GM18870 (cell line): ENCODE measurements at regions not wholly inside any gene's neighbourhood (a gene's known extent, or its start where the extent isn't known, plus 50 kb on each side); places are given as distances from the start of the nearest gene placed in this dataset.
"Not testable (repeated sequence)": the region's sequence is repeated elsewhere in the genome, so short reads cannot be mapped to it uniquely, and the experiment has no call there.

Experiments
- ATAC-seq: cut with Tn5 transposase; IDR thresholded peaks from one replicate; pipeline ENCODE4 v1.9.1; 2021; ENCODE audit warnings: moderate library complexity; ENCODE audit not compliant: unreplicated experiment

DNA sequence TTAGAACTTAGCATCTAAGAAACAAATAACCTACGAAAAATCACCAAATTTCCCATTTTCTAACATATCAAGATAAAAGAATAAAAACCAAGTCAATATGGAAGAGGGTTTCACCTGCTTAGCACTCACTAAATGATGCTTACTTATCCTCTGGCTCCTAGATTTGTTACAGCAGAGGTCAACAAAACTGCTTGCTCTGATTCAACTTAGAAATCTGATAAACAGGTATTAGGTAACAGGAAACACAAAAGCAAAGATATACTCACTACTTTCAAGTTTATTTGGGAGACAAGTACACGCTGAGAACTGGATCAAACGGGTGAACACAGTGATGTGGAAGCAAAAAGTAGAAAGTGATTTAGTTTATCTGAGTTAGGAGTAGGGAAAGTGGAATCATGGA lies 235.7 kb upstream of the TARS1 start:
- no peak for ATAC-seq

DNA sequence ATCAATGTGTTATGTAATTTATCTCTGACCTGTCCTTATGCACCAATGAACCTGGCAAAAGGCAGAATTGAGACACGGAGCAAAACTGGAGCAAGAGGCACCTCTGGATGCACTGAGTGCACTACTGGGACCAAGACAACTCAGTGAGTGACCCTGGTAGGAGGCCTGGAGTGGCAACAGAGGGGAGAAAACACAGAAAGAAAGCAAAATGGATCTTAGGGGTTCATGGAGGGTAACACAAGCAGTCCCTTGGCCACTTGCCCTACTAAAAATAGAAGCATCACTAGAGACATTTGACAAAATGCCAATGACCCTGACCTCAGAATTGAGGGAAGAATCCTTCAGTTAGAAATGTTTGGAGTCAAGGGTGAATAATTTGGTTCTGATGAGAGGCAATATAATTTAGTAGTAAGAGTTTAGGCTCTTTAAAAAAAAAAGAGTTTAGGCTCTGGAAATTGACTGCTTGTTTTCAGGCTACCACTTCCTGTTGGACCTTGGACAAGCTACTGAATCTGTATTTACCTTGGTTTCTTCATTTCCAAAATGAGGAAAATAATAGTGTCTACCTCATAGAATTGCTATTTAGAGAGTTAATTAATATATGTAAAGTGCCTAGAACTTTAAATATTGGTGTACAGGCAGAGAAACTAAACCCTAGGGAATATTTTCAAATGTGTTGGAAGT lies 234.9 kb upstream of the TARS1 start:
- ATAC-seq, result no peak

DNA sequence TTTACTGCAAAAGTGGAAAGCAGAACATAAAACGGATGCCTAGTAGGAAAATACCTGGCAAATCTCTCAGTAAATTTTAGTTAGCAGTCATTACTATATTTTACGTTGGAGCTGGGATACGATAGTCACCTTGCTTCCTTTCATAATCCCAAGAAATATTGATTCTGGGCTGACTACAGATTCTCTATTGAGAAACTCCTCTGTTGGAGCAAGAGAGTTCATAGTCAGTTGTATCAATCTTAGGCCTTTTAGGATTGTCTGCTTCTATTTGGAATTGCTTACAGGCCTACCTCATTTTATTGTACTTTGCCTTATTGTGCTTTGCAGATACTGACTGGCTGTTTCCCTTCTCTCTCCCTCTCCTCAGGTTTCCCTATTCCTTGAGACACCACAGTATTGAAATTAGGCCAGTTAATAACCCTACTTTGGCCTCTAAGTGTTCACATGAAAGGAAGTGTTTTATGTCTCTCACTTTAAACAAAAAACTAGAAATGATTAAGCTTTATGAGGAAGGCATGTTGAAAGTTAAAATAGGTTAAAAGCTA lies 233.7 kb upstream of the TARS1 start:
- no peak for ATAC-seq

DNA sequence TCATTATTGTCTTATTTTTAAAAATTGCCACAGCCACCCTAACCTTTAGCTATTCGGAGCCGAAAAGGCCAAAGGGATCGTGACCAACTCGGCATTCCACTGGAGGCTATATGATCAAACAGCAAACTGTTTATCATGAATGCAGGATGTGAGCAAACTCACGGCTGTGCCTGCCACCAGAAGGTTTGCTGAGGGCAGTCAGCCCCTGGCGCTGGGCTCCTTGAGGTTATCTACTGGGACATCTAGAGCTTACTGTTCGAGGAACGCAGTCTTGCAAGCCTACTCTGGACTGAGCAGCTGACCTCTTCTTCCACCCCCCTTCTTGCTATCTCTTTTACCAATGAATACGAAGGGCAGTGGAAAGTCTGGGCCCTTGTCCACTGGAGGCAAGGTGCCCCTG lies 231.5 kb upstream of the TARS1 start:
- no peak for ATAC-seq

DNA sequence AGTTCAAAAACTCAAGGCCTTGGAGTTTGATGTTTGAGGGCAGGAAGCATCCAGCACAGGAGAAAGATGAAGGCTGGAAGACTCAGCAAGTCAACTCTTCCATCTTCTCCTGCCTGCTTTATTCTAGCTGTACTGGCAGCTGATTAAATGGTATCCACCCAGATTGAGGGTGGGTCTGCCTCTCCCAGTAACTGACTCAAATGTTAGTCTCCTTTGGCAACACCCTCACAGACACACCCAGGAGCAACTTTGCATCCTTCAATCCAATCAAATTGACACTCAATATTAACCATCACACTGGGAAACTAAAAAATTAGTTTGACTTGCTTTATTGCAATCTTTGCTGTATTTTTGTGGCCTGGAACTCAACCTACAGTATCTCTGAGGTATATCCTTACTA lies 230.5 kb upstream of the TARS1 start:
- not testable (repeated sequence) for ATAC-seq

DNA sequence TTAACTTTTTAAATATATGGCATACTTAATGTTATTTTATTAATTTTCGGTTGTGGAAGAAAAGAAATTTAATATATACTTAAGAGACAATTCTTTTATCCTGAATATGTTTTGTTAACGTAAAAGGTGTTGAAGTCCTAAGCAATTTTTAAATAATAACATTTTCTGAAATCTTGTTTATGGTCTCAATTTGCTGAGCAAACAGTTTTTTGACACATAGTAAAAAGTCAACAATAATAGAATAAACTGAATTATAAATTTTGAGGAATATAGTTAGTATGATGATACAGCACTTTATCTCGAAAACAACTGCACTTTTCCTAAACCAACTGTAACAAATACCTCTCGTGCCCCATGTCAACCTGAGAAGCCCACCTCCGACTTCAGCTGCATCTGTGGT lies 229.8 kb upstream of the TARS1 start:
- ATAC-seq, result no peak

GRCh38 chr5:33212439-33212838 lies 228.3 kb upstream of the TARS1 start:
- ATAC-seq, result no peak

DNA sequence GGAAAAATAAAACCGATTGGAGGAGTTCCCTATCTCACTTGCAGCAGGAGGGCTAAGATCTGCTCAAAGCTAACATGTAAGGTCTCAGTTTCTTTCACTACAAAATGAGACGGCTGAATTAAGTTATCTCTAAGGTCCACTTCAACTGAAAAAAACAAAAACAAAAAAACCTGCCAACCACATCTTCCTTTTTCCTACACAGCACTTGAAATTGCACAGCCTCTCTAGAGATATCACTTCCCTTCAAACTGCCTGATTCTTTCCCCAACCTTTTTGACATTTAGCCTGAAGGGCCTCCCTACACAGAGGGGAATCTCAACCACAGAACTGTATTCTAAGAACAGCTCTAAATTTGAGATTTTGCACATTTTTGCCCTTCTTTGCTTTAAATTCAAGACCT lies 227.9 kb upstream of the TARS1 start:
- ATAC-seq, result no peak

- ATAC-seq, result no peak
These were observed 217.0 kb upstream of the TARS1 start for GRCh38 chr5:33223563-33224284.

DNA sequence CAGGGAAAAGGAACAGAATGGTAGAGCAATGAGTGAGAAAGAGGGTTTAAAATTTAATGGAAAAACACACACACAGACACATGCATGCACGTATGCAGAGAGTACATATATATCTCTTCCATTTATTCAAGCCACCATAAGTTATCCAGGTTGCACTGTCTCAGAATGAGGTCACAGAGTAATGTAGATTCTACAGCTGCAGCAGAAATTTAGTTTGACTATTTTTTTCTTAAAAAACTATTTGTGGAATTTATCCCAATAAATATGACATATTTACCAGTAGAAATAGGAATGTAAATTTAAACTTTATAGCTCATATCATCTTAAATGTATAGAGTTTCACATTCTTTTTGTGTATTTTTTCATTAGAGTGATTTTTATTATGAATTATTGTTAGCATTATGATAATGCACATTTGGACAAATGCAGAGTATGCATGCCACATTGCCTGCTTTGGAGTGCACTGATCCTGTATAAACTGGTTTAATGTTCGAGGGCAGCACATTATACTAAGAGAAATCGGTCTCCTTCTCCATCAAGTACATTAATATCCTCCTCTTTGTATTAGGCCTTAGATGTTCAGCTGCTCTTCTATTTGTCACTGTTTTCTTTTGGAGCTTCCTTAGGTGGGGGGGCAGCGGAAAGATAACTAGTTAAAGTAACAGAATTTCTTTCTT lies 216.3 kb upstream of the TARS1 start:
- ATAC-seq, result no peak

DNA sequence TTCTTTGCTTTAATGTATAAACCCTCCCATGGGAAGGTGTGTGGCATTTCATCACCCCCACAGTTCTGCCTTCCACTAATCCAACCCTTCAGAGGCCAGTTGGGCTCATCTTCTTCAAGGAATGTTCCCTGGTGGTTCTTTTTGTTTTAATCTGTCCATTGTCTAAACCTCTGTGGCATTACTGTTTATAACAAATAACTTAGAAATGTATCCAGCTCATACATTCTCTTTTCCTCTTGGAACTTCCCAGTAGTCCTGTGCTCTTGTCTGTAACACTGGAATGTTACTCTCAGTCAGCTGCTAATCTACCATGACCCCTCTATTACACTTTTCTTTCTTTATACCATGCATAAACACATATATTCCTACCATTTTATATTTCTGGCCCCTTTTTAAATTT lies 213.5 kb upstream of the TARS1 start:
- ATAC-seq, result no peak

- no peak for ATAC-seq
These were observed 213.0 kb upstream of the TARS1 start for GRCh38 chr5:33227746-33228145.

GRCh38 chr5:33228149-33228548 lies 212.6 kb upstream of the TARS1 start:
- no peak for ATAC-seq

GRCh38 chr5:33229216-33229615 lies 211.5 kb upstream of the TARS1 start:
- ATAC-seq, result no peak

DNA sequence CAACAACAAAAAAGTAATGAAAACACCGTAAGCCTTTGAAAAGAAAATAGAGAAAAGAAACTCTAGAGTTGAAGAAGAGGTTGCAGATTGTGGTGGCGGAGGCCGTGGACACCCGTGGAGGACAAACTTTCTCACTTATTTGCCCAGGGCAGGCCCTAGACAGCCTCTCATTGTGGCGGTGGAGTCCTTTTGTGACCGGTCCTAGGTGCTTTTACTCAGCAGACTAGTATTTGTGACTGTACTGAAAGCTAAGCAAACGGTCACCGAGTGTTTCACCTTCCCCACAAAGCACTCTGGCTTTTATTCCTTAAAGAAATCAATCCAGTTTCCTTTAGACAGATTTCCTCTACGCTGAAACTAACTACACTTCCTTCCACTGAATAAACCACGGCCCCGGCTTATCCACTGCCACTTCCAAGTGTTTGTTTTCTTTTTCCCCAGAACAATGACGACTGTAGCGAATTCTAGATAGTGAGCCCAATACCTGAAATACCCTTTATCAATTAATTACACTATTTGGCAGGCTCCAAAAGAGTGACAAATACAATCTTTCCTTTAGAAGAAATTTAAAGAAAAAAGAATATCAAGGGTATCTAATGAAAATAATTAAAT lies 210.2 kb upstream of the TARS1 start:
- no peak for ATAC-seq

GRCh38 chr5:33231214-33231710 lies 209.5 kb upstream of the TARS1 start:
- no peak for ATAC-seq

GRCh38 chr5:33231935-33232334 lies 208.8 kb upstream of the TARS1 start:
- ATAC-seq, result no peak

DNA sequence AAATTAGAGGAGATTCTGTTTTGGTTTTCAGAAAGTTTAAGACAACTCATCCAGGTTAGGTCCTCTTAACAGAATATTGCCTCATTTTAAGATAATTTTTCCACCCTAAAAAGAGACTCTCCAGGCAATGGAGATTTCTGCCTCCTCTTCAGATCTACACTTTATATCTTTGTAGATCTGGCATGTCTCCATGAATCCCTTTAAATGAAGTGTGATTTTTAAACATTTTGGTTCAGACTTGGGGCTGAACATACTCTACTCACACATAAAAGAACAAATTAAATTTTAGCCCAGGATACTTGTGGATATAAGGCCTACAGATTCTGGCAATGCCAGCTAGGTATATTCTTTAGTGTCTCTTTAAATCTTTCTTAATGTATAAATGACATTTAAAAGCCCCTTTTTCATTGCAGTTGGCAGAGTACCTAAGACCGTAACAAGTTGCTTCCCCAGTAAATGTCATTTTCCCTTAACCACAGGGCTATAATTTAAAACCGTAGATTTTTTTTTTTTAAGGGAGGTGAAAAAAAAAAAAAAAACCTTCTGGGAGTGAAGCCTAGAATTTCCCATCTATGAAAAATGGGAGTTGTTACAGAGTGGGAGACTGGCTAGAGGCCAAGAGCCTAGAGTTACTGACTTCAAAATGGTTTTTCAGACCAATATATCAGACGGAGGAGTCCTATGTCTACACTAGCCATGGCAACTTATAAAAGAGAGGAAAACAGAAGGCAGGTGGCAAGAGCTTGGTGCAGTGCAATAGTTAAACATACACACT lies 207.8 kb upstream of the TARS1 start:
- no peak for ATAC-seq

DNA sequence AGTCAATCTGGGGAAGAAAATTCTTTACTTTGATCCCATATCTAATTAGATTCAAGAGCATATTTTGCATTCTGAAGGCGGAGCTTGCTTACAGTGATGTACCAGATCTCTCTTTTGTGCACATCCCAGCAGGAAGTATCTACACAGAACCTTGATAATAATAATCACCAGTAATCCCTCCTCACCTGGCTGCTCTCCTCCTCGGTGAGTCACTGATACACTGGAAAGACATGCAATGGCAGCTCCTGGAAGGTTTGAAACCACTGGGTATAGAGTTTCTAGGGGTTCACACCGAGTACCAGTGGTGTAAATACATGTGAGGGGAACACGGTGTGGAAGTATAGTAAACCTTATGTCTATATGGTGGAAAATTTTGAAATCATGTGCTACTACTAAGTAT lies 205.5 kb upstream of the TARS1 start:
- no peak for ATAC-seq

GRCh38 chr5:33235824-33236223 lies 204.9 kb upstream of the TARS1 start:
- peak; percentile 66 for ATAC-seq

DNA sequence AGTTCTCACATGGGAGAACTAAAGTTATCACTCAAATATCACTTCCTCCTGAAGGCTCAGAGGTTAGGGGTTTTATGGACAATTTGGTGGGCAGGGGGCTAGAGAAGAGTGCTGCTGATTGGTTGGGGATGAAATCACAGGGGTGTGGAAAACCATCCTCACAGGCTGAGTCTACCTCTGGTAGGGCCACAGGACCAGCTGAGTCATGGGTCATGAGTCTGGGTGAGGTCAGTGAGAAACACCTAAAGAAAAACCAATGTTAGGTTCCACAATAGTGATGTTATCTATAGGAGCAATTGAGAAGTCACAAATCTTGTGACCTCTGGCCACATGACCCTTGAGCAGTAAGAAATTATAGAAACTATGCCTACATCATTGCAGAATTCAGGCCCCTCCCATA lies 203.3 kb upstream of the TARS1 start:
- no peak for ATAC-seq
